NB4 (cell line): ENCODE measurements at regions not wholly inside any gene's neighbourhood (a gene's known extent, or its start where the extent isn't known, plus 50 kb on each side); places are given as distances from the start of the nearest gene placed in this dataset.

ENCODE experiments used
- CTCF ChIP-seq: IDR thresholded peaks from one replicate; pipeline ENCODE4 v1.5.1; 2012; ENCODE audit warnings: low read depth, low read length
- MAX ChIP-seq: IDR thresholded peaks from 2 replicates; pipeline ENCODE4 v1.6.1; 2011; ENCODE audit warnings: low read depth, low read length
- MYC ChIP-seq: IDR thresholded peaks from 2 replicates; pipeline ENCODE4 v1.6.1; 2011; ENCODE audit warnings: low read depth, low read length
- POLR2A ChIP-seq: IDR thresholded peaks from 2 replicates; pipeline ENCODE4 v1.6.1; 2011; ENCODE audit warnings: mild to moderate bottlenecking; ENCODE audit not compliant: insufficient read length; ENCODE audit errors: extremely low read depth

- TF ChIP-seq MYC (no peak), CTCF (no peak), POLR2A (no peak), MAX (no peak)
Observed at GRCh38 chr2:136242687-136243277, 124.8 kb upstream of the CXCR4 start.
